Gastrocnemius medialis (tissue), 4 donors: ENCODE measurements at regions not wholly inside any gene's neighbourhood (a gene's known extent, or its start where the extent isn't known, plus 50 kb on each side); places are given as distances from the start of the nearest gene placed in this dataset.

Experiments
- ATAC-seq, 2 donors: fragments of 150-250 bp; one replicate each; pipeline ENCODE4 v1.9.1; 2016
- DNase-seq, 2 donors: peaks; one replicate each; pipeline ENCODE4 v3.0.0-alpha.2; 2019
- H3K27ac ChIP-seq, 4 donors: fragments of 200-600 bp; sonication (generic); 1 replicate in 1 of 4; 2 replicates in 3 of 4; pipeline ENCODE4 v1.5.1; 2016 to 2018; ENCODE audit warnings: mild to moderate bottlenecking in 2 of 4, moderate library complexity in 1 of 4
- H3K27me3 ChIP-seq, 3 donors: fragments of 200-600 bp; sonication (generic) in 2 of 3; 1 replicate in 1 of 3; 2 replicates in 2 of 3; pipeline versions ENCODE4 v1.5.1 to v1.6.0; 2016 to 2019; ENCODE audit warnings: mild to moderate bottlenecking in 1 of 3, moderate library complexity in 1 of 3
- H3K36me3 ChIP-seq, 2 donors: fragments of 200-600 bp; sonication (generic) in 1 of 2; one replicate each; pipeline ENCODE4 v1.5.1; 2017 to 2018
- H3K4me1 ChIP-seq, 2 donors: fragments of 200-600 bp; sonication (generic) in 1 of 2; one replicate each; pipeline ENCODE4 v1.5.1; 2016 to 2017; ENCODE audit warnings: mild to moderate bottlenecking in 2 of 2
- H3K4me3 ChIP-seq, 4 donors: fragments of 200-600 bp; sonication (generic) in 3 of 4; 1 replicate in 1 of 4; 2 replicates in 3 of 4; pipeline ENCODE4 v1.5.1; 2016 to 2019; ENCODE audit warnings: mild to moderate bottlenecking in 2 of 4
- H3K9me3 ChIP-seq, 3 donors: fragments of 200-600 bp; sonication (generic) in 2 of 3; 1 replicate in 1 of 3; 2 replicates in 2 of 3; pipeline ENCODE4 v1.5.1; 2016 to 2019
- POLR2A ChIP-seq, 2 donors: fragments of 450-650 bp; IDR thresholded peaks; one replicate each; pipeline ENCODE4 v1.6.1; 2017; ENCODE audit warnings: antibody characterized with exemption in 2 of 2, mild to moderate bottlenecking in 2 of 2, moderate library complexity in 2 of 2
- in situ Hi-C, 4 donors: fragments of 200-750 bp; cut with MboI; loops; one replicate each; pipeline versions ENCODE4 v1.15.0 to v1.8.0; 2017; ENCODE audit warnings: low sequenced_read_pairs in 4 of 4
- intact Hi-C: fragments of 100-400 bp; cut with DNase I; formaldehyde crosslinking; loops from one replicate; pipeline ENCODE4 v1.15.1; 2023; ENCODE audit warnings: low total_unique reads
- TF ChIP-seq, protein P1 (sequence below), 5 experiments: fragments of 450-650 bp in 3 of 5; fragments of 200-600 bp in 2 of 5; sonication (generic) in 2 of 5; IDR thresholded peaks in 4 of 5; conservative IDR thresholded peaks in 1 of 5; 1 replicate in 4 of 5; 2 replicates in 1 of 5; pipeline ENCODE4 v1.5.1; 2016 to 2019; ENCODE audit warnings: antibody characterized with exemption in 5 of 5, mild to moderate bottlenecking in 3 of 5, moderate library complexity in 3 of 5

DNA sequence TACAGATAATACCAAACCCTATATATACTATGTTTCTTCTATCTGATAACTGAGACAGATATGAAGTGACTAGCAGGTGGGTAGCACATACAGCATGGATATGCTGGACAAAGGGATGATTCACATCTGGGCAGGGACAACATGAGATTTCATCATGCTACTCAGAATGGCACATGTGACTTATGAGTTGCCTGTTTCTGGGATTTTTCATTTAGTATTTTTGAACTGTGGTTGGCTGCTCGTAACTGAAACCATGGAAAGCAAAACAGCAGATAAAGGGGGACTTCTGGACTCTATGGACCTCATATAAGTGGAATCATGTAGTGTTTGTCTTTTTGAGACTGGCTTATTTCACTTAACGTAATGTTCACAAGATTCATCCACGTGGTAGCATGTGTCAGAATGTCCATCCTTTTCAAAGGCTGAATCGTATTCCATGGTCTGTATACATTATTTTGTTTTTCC, 883.0 kb downstream of the TBC1D22A start:
- no peak overlapping the region for H3K4me3 ChIP-seq
- intact Hi-C loops, result no loop called here
- TF ChIP-seq POLR2A (IDR thresholded peaks at IDR 0.05), result no peak
- TF ChIP-seq, protein P1, sequence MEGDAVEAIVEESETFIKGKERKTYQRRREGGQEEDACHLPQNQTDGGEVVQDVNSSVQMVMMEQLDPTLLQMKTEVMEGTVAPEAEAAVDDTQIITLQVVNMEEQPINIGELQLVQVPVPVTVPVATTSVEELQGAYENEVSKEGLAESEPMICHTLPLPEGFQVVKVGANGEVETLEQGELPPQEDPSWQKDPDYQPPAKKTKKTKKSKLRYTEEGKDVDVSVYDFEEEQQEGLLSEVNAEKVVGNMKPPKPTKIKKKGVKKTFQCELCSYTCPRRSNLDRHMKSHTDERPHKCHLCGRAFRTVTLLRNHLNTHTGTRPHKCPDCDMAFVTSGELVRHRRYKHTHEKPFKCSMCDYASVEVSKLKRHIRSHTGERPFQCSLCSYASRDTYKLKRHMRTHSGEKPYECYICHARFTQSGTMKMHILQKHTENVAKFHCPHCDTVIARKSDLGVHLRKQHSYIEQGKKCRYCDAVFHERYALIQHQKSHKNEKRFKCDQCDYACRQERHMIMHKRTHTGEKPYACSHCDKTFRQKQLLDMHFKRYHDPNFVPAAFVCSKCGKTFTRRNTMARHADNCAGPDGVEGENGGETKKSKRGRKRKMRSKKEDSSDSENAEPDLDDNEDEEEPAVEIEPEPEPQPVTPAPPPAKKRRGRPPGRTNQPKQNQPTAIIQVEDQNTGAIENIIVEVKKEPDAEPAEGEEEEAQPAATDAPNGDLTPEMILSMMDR (IDR thresholded peaks at IDR 0.05 in 4 of 5, conservative IDR thresholded peaks at IDR 0.05 in 1 of 5), result no peak
- no peaks in the 10 kb centered on the region for H3K27me3 ChIP-seq
- ATAC-seq, result no peak
- no peak for DNase-seq
- in situ Hi-C loops, result no loop called here
- no peaks in the 10 kb centered on the region for H3K36me3 ChIP-seq
- no peaks in the 10 kb centered on the region for H3K9me3 ChIP-seq
- no peak overlapping the region for H3K27ac ChIP-seq
- H3K4me1 ChIP-seq, result no peaks in the 10 kb centered on the region

DNA sequence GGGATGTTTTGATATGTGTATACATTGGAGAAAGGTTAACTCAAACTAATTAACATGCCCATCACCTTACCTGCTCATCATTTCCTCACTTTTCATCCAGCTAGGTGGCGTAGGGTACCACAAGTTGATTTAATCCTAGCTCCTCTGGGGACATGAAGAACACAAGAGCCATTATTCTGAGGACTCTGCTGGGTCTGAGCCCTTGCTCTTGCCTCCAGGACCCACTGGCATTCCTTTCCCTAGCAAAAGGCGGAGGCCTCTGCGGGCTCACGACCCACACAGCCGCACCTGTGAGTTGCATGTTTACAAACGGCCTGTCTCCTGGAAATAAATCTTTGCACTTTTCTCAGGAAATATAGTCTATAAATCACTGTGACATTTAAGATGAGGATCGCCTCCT, 871.9 kb downstream of the TBC1D22A start:
- TF ChIP-seq, protein P1 (IDR thresholded peaks at IDR 0.05 in 4 of 5, conservative IDR thresholded peaks at IDR 0.05 in 1 of 5), result no peak
- no peak for TF ChIP-seq POLR2A (IDR thresholded peaks at IDR 0.05)
- intact Hi-C loops, result no loop called here
- ATAC-seq, result no peak

DNA sequence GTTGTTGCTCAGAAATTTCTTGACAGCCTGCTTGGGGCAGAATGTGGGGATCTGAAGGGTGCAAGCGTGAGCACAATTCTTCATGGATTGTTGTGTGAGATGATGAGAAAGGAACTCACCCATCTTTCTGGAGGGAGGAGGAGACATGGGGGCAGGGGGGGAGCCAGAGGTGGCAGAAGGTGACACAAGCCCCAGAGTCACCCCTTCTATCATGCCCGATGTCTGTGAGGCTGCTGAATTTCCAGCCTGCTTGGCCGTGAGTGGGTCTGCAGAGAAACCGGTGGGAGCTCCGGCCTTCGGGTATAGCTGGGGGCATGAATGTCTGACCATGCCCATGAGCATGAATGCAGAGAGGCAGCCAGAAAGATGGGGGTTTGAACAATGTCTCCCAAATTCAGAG, 870.7 kb downstream of the TBC1D22A start:
- in situ Hi-C loops (no loop called here), intact Hi-C loops (no loop called here)
- Histone ChIP-seq H3K4me3 (no peak overlapping the region), H3K27ac (no peak overlapping the region), H3K36me3 (no peaks in the 10 kb centered on the region), H3K27me3 (no peaks in the 10 kb centered on the region), H3K4me1 (no peaks in the 10 kb centered on the region), H3K9me3 (peaks cover 0 to 3% (median 0%) of the 10 kb centered on the region in 3 donors)
- ATAC-seq (no peak), DNase-seq (no peak)
- TF ChIP-seq POLR2A (IDR thresholded peaks at IDR 0.05), result no peak
- TF ChIP-seq, protein P1 (IDR thresholded peaks at IDR 0.05 in 4 of 5, conservative IDR thresholded peaks at IDR 0.05 in 1 of 5), result no peak

More for the DNA sequence above, 871.9 kb downstream of the TBC1D22A start:
- DNase-seq, result no peak
- Histone ChIP-seq H3K4me3 (no peak overlapping the region), H3K27me3 (no peaks in the 10 kb centered on the region), H3K9me3 (peaks cover 0 to 3% (median 0%) of the 10 kb centered on the region in 3 donors), H3K36me3 (no peaks in the 10 kb centered on the region), H3K4me1 (no peaks in the 10 kb centered on the region), H3K27ac (no peak overlapping the region)
- in situ Hi-C loops, result no loop called here

DNA sequence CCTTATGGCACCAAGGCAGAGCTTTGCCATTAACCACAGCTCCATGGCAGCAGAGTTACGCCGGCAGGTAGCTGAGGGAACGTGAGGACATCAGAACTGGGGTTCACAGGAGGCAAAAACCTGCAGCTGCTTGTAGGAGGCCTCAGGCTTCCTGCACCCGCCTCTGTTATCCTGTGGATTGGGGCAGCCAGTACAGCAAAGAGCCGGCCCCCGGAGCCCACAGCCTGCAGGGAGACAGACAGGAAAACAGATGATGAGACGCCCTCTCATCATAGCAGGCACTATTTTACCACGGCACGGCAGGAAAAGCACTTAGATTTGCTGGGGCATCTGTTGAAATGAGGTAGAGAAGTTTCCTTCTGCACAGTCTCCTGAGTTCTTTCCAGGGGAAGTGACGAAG, 870.3 kb downstream of the TBC1D22A start:
- H3K27ac ChIP-seq, result no peak overlapping the region
- intact Hi-C loops, result no loop called here
- no peak for TF ChIP-seq POLR2A (IDR thresholded peaks at IDR 0.05)
- TF ChIP-seq, protein P1 (IDR thresholded peaks at IDR 0.05 in 4 of 5, conservative IDR thresholded peaks at IDR 0.05 in 1 of 5), result no peak
- H3K4me1 ChIP-seq, result no peaks in the 10 kb centered on the region
- in situ Hi-C loops, result no loop called here
- no peak overlapping the region for H3K4me3 ChIP-seq
- no peaks in the 10 kb centered on the region for H3K36me3 ChIP-seq
- no peaks in the 10 kb centered on the region for H3K9me3 ChIP-seq
- no peak for ATAC-seq
- H3K27me3 ChIP-seq, result no peaks in the 10 kb centered on the region
- no peak for DNase-seq

DNA sequence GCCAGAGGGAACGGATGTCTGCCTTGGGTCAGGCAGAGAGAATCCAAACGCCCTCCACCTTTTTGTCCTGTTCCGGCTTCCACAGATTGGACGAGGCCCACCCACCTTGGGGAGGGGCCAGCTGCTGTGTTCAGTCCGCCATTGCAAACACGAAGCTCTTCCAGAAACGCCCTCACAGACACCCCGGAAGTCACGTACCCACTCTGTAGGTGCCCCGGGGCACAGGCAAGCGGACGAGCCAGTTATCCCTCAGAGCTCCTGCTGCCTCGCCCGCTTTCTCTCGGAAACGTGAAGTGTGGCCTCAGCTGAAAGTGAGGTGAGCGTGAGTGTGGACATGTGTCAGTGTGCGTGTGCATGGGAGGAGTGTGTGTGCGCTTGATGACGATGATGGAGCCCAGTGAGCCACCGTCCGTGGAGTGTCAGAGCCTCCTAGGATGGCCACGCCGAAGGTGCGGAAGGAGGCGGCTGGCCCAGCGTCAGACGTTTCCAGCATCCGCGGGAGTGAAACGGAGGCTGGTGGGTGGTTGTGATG, 869.2 kb downstream of the TBC1D22A start:
- intact Hi-C loops, result no loop called here
- TF ChIP-seq, protein P1 (IDR thresholded peaks at IDR 0.05 in 4 of 5, conservative IDR thresholded peaks at IDR 0.05 in 1 of 5), result no peak
- no peak for TF ChIP-seq POLR2A (IDR thresholded peaks at IDR 0.05)
- in situ Hi-C loops, result no loop called here

More for the DNA sequence above, 869.2 kb downstream of the TBC1D22A start:
- no peak for DNase-seq
- Histone ChIP-seq H3K4me3 (no peak overlapping the region), H3K4me1 (no peaks in the 10 kb centered on the region), H3K9me3 (no peaks in the 10 kb centered on the region), H3K27me3 (no peaks in the 10 kb centered on the region), H3K27ac (no peak overlapping the region), H3K36me3 (no peaks in the 10 kb centered on the region)
- ATAC-seq, result no peak
